ENCODE measurements at regions not wholly inside any gene's neighbourhood (a gene's known extent, or its start where the extent isn't known, plus 50 kb on each side); places are given as distances from the start of the nearest gene placed in this dataset.

DNA sequence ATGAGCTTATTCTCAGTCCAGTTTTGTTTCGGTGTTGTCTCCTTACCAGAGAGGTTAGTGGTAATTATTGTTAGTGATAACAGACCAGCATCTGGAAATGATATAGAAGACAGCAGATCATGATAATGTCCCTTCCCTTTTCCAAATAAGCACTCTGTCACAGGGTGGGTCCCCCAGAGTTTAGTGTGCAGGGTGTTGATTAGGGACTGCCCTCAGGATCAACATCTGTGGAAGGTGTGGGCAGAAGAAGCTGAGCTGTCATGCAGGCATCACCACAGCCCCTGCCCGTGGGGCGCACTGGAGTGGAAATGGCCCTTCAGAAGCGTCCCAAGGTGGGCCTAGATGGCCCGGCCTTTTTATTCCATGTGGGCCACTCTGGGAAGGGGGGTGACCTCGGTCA lies 67.6 kb upstream of the DTNBP1 start:
- Histone ChIP-seq H2AFZ (ENCODE audit: low read length) (no peak overlapping the region), H2BK15ac (ENCODE audit: low read depth, low read length) (no peak overlapping the region), H3K9me3 (ENCODE audit: control insufficient read depth, low read depth, low read length) (no peaks in the 10 kb centered on the region), H2BK12ac (ENCODE audit: insufficient read length, low read depth, low read length) (no peak overlapping the region), H4K5ac (ENCODE audit: insufficient read length, low read depth, low read length) (no peak overlapping the region), H3K4ac (ENCODE audit: low read depth, low read length) (no peak overlapping the region), H3K9ac (ENCODE audit: extremely low read depth, insufficient read length, low read length) (no peak overlapping the region), H3K4me2 (ENCODE audit: insufficient read depth, insufficient read length, low read length) (no peak overlapping the region), H2BK20ac (ENCODE audit: low read depth, low read length, poor library complexity, severe bottlenecking) (no peak overlapping the region), H3K79me2 (ENCODE audit: insufficient read depth, low read length) (no peaks in the 10 kb centered on the region), H3K79me1 (ENCODE audit: insufficient read depth, low read depth, low read length, poor library complexity, severe bottlenecking) (no peaks in the 10 kb centered on the region), H4K91ac (ENCODE audit: insufficient read length, low read depth, low read length) (no peak overlapping the region), H4K20me1 (ENCODE audit: control insufficient read depth, insufficient read depth, insufficient read length) (no peaks in the 10 kb centered on the region), H2AK5ac (ENCODE audit: insufficient read length, low read length) (no peak overlapping the region), H3K4me1 (ENCODE audit: insufficient read depth, low read length) (no peaks in the 10 kb centered on the region; the same call in 1 of the 2 replicates), H2BK5ac (ENCODE audit: insufficient read length, low read length) (no peak overlapping the region), H3T11ph (ENCODE audit: low read length) (no peak overlapping the region), H2BK120ac (ENCODE audit: low read depth, low read length, poor library complexity, severe bottlenecking) (no peak overlapping the region), H3K23me2 (ENCODE audit: insufficient read length, low read depth, low read length, poor library complexity, severe bottlenecking) (no peaks in the 10 kb centered on the region), H3K23ac (ENCODE audit: insufficient read length, low read depth, low read length) (no peak overlapping the region), H3K18ac (ENCODE audit: insufficient read length, low read depth, low read length) (no peak overlapping the region), H3K27ac (ENCODE audit: insufficient read length, low read depth, low read length) (no peak overlapping the region), H3K14ac (ENCODE audit: insufficient read depth, low read length) (no peak overlapping the region), H4K8ac (replicated peaks; ENCODE audit: insufficient read length, low read depth, low read length) (no peak overlapping the region), H3K27me3 (ENCODE audit: insufficient read depth, low read length) (no peaks in the 10 kb centered on the region), H3K56ac (ENCODE audit: insufficient read length, low read depth, low read length) (no peak overlapping the region)
- TF ChIP-seq, protein P1, sequence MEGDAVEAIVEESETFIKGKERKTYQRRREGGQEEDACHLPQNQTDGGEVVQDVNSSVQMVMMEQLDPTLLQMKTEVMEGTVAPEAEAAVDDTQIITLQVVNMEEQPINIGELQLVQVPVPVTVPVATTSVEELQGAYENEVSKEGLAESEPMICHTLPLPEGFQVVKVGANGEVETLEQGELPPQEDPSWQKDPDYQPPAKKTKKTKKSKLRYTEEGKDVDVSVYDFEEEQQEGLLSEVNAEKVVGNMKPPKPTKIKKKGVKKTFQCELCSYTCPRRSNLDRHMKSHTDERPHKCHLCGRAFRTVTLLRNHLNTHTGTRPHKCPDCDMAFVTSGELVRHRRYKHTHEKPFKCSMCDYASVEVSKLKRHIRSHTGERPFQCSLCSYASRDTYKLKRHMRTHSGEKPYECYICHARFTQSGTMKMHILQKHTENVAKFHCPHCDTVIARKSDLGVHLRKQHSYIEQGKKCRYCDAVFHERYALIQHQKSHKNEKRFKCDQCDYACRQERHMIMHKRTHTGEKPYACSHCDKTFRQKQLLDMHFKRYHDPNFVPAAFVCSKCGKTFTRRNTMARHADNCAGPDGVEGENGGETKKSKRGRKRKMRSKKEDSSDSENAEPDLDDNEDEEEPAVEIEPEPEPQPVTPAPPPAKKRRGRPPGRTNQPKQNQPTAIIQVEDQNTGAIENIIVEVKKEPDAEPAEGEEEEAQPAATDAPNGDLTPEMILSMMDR (conservative IDR thresholded peaks at IDR 0.05): no peak
- peaks cover 0 to 2% (median 0%) of the 10 kb centered on the region in 3 experiments; a peak in 2 of 7 replicates for H3K36me3 Mint-ChIP-seq (ENCODE audit: insufficient read depth in 1 of 3, low read depth in 3 of 3)
- H3K4me3 Mint-ChIP-seq: no peak overlapping the region
- no peak overlapping the region for H3K27ac Mint-ChIP-seq
- peaks cover 7% of the 10 kb centered on the region; the same call in 1 of the 2 replicates for H3K27me3 Mint-ChIP-seq (ENCODE audit: low read depth)
- H3K9me3 Mint-ChIP-seq: peaks cover 2 to 3% of the 10 kb centered on the region in 2 experiments; a peak in 1 of 5 replicates
- no peak for DNase-seq
- H3K4me1 Mint-ChIP-seq: peaks cover 0 to 12% of the 10 kb centered on the region in 2 experiments
- no CpG with 5 or more reads among the region's 6 CpGs for WGBS (ENCODE audit: extremely low coverage, insufficient read length, low lambda C conversion rate)
